ENCODE measurements at regions not wholly inside any gene's neighbourhood (a gene's known extent, or its start where the extent isn't known, plus 50 kb on each side); places are given as distances from the start of the nearest gene placed in this dataset.

DNA sequence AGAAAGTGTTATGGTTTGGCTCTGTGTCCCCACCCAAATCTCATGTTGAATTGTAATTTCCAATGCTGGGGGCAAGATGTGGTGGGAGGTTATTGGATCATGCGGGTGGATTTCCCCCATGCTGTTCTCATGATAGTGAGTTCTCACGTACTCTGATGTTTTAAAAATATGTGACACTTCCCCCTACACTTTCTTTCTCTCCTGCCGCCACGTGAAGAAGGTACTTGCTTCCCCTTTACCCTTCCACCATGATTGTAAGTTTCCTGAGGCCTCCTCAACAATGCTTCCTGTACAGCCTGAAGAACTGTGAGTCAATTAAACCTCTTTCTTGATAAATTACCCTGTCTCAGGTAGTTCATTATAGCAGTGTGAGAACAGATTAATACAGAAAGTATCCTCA lies 150.8 kb downstream of the TMEM200A start:
- H3K36me3 Mint-ChIP-seq (ENCODE audit: insufficient read depth, unreplicated experiment): peaks cover 8% of the 10 kb centered on the region
- H3K4me1 Mint-ChIP-seq (ENCODE audit: low read depth, unreplicated experiment): peaks cover 38% of the 10 kb centered on the region
- TF ChIP-seq CTCF (IDR thresholded peaks at IDR 0.05; ENCODE audit: unreplicated experiment): no peak
- H3K27ac Mint-ChIP-seq (ENCODE audit: unreplicated experiment): peak overlapping the region; percentile 96
- H3K27me3 Mint-ChIP-seq (ENCODE audit: unreplicated experiment): no peaks in the 10 kb centered on the region
- CTCF ChIA-PET: no interaction called here
- H3K9me3 Mint-ChIP-seq (ENCODE audit: low read depth, unreplicated experiment): no peaks in the 10 kb centered on the region
- no peak for DNase-seq
- no peak overlapping the region for H3K4me3 Mint-ChIP-seq (ENCODE audit: low read depth, unreplicated experiment)
- BruUV-seq (replicated peaks): no TSS peak
- intact Hi-C loops (cut with micrococcal nuclease; ENCODE audit: unreplicated experiment): no loop called here

DNA sequence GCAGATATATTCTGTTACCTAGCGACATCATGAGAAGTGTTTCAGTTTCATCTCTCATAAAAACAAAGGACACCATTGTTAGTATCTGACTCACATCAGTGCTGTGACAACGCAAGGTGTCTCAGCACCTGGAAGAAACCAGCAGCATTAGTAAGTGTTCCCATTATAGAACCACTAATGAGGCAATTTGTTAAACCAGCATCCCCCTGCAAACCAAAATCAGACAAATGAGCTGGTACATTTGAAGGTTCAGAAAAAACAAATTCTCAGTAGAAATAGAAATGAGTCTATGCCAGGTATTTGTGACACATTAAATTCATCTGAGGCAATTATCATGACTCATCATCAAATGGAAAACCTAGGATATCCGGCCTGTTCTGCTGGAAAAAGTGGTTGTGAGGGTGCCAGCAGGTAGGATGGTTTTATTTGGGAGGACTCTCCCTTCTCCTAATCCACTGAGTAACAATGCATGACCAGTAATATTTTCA lies 151.7 kb downstream of the TMEM200A start:
- no TSS peak for BruUV-seq (replicated peaks)
- intact Hi-C loops (cut with micrococcal nuclease; ENCODE audit: unreplicated experiment): no loop called here
- CTCF ChIA-PET: no interaction called here
- H3K36me3 Mint-ChIP-seq (ENCODE audit: insufficient read depth, unreplicated experiment): peaks cover 8% of the 10 kb centered on the region
- peak overlapping the region; percentile 96 for H3K27ac Mint-ChIP-seq (ENCODE audit: unreplicated experiment)
- TF ChIP-seq CTCF (IDR thresholded peaks at IDR 0.05; ENCODE audit: unreplicated experiment): no peak
- H3K9me3 Mint-ChIP-seq (ENCODE audit: low read depth, unreplicated experiment): no peaks in the 10 kb centered on the region
- no peaks in the 10 kb centered on the region for H3K27me3 Mint-ChIP-seq (ENCODE audit: unreplicated experiment)
- H3K4me1 Mint-ChIP-seq (ENCODE audit: low read depth, unreplicated experiment): peaks cover 38% of the 10 kb centered on the region
- DNase-seq: peak; percentile 34
- peak overlapping the region; percentile 30 for H3K4me3 Mint-ChIP-seq (ENCODE audit: low read depth, unreplicated experiment)

GRCh38 chr6:130518588-130518987 lies 152.8 kb downstream of the TMEM200A start:
- no peak for DNase-seq
- CTCF ChIA-PET: no interaction called here
- no peak for TF ChIP-seq CTCF (IDR thresholded peaks at IDR 0.05; ENCODE audit: unreplicated experiment)
- BruUV-seq (replicated peaks): no TSS peak
- no peak overlapping the region for H3K4me3 Mint-ChIP-seq (ENCODE audit: low read depth, unreplicated experiment)
- H3K4me1 Mint-ChIP-seq (ENCODE audit: low read depth, unreplicated experiment): peaks cover 35% of the 10 kb centered on the region
- no peaks in the 10 kb centered on the region for H3K9me3 Mint-ChIP-seq (ENCODE audit: low read depth, unreplicated experiment)
- intact Hi-C loops (cut with micrococcal nuclease; ENCODE audit: unreplicated experiment): no loop called here
- H3K36me3 Mint-ChIP-seq (ENCODE audit: insufficient read depth, unreplicated experiment): peaks cover 8% of the 10 kb centered on the region
- peak overlapping the region; percentile 96 for H3K27ac Mint-ChIP-seq (ENCODE audit: unreplicated experiment)
- H3K27me3 Mint-ChIP-seq (ENCODE audit: unreplicated experiment): no peaks in the 10 kb centered on the region

DNA sequence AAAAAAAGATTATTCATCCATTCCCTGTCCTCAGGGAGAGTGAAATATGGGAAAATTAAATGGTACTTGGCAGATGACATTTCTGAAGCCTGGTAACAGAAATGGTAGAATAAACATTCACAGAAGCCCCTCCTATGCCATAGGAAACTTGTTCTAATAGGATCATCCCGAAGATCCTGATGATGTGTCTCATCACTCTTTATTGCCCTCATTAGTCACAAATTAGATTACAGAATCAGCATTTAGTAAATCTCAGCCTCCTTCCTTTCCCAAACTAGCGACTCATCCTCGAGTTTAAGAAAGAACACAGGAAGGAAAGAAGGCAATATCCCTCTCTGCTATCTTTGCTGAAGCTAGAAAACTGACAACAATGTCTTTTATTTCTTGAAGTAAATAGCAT lies 154.4 kb downstream of the TMEM200A start:
- BruUV-seq (replicated peaks): no TSS peak
- no peak overlapping the region for H3K27ac Mint-ChIP-seq (ENCODE audit: unreplicated experiment)
- no peaks in the 10 kb centered on the region for H3K27me3 Mint-ChIP-seq (ENCODE audit: unreplicated experiment)
- TF ChIP-seq CTCF (IDR thresholded peaks at IDR 0.05; ENCODE audit: unreplicated experiment): no peak
- H3K4me1 Mint-ChIP-seq (ENCODE audit: low read depth, unreplicated experiment): peaks cover 20% of the 10 kb centered on the region
- peaks cover 8% of the 10 kb centered on the region for H3K36me3 Mint-ChIP-seq (ENCODE audit: insufficient read depth, unreplicated experiment)
- CTCF ChIA-PET: no interaction called here
- intact Hi-C loops (cut with micrococcal nuclease; ENCODE audit: unreplicated experiment): no loop called here
- H3K4me3 Mint-ChIP-seq (ENCODE audit: low read depth, unreplicated experiment): no peak overlapping the region
- no peaks in the 10 kb centered on the region for H3K9me3 Mint-ChIP-seq (ENCODE audit: low read depth, unreplicated experiment)
- no peak for DNase-seq

All from Calu3 (cell line).